SKM-1 treated with dmso at 0.1 percent for 144 hours (cell line): ENCODE measurements at regions not wholly inside any gene's neighbourhood (a gene's known extent, or its start where the extent isn't known, plus 50 kb on each side); places are given as distances from the start of the nearest gene placed in this dataset.
"Not testable (repeated sequence)": the region's sequence is repeated elsewhere in the genome, so short reads cannot be mapped to it uniquely, and the experiment has no call there.

Source experiments
- DNase-seq: peaks from one replicate; lab custom pipeline; 2025; ENCODE audit not compliant: unreplicated experiment; lab: John Stamatoyannopoulos, UW

DNA sequence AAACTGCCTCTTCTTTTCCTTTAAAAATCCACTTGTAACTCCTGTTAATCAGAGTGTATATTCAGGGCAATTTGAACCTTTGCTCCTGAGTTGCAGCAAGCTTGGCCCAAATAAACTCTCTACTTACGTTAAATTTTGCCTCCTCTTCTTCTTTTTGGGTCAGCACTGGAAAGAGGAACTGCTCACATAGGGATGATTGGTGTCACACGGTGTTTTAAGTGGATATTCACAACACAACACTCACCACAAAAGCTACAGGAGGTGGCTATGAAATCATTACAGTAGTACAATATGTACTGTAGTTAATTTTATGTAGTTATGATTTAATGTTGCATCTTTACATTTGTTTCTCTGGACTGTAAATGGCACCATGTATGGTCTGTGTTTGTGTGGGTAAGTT lies 96.8 kb upstream of the DOCK9 start:
- DNase-seq, result no peak

DNA sequence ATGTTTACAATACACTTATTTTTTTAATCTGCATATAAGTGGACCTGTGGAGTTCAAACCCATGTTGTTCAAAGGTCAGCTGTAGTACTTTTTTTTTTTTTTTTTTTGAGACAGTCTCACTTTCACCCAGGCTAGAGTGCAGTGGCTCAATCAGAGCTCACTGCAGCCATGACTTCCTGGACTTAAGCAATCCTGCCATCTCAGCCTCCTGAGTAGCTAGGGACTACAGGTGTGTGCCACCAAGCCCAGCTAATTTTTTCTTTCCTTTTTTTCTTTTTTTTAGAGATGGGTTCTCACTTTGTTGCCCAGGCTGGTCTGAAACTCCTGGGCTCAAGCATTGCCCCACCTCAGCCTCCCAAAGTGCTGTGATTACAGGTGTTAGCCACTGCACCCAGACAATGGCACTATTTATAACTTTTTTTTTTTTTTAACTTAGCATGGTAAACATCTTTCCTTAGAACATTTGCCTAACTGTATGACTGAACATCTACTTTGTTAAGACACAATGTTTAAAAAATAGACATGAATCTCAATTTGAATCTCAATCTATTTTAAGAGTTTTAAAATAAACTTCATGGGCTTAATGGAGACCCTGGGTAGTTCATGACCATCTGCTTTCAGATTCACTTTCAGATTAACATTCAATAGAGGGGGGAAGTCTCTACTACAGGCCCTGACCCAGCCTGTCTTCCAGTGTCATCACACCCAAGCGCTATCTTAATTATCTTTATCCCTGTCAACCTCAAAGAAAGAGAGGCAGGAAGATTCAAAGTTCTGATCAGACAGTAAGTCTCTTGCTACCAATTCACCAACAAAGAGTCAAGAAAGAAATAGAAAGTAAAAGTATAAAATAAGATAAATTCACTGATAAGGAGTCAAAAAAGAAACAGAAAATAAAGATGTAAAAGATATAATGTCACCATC lies 97.7 kb upstream of the DOCK9 start:
- DNase-seq, result no peak

- DNase-seq, result no peak
Measured at GRCh38 chr13:99078017-99078771, 100.3 kb upstream of the DOCK9 start.

DNA sequence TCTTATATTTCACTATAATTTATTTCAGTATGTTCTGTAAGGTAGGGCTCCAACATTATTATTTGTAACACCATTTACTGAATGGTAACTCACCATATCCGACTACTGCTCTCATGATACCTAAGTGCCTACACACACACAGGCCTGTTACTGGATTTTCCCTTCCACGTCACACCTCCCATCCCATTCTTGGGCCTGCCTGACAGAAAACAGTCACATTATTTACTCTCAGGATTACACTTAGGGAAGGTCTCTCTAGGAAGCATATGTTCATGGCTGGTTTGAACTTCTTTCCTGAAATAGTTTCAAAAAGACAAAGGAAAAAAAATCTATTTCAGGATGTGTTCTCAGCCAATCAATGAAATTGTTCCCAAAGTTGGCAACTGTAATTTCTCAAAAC lies 102.3 kb upstream of the DOCK9 start:
- no peak for DNase-seq

DNA sequence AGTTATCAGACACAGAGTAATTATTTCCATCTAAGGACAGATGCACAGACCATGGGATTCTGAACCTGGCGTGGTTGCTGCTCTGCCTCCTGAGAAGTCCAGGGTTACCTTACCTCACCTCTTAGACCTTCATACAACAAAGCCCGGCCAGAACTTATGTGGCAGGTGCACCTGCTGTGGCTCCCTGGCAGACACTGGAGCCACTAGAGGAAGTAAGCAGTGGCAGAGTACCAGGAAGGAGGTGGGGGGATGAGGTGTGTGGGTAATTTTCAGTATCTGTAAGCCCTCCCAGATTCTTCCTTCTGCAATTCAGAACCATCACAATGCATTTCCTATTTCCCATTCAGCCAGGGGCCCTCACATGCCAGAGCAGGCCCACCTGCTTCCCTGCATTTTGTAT lies 106.1 kb upstream of the DOCK9 start:
- no peak for DNase-seq

DNA sequence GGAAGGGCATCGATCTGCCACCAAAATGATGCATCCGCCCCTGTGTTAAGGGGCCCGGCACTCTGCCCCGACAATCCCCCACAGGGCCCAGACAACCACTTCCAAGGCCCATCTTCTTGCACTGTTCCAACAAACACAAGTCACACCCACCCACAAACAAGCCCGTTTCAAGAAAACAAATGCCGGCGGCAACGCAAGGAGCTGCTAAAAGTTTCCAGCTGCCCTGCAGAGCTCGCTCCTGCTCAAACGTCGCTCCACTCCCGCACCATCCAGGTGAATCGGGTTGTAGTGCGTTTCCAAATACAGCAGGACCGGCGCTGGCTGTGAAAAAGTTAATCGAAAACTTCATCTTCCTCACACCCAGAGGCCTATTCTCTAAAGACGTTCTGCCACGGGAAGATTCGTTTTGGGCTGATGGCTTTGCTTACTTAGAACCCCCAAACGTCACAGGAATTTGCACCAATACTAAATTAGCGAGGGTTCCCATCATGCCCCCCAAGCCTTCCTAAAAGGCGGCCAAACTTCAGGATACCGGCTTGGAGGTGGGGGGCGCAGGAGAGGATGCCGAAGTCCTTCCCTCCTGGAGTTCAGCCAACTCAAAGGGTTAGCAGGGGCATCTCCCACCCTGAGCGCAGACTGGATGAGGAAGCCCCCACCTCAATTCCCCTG lies 107.4 kb upstream of the DOCK9 start:
- no peak for DNase-seq

- no peak for DNase-seq
Measured at GRCh38 chr13:99085808-99086266, 108.0 kb upstream of the DOCK9 start.

- DNase-seq, result no peak
Measured at GRCh38 chr13:99086267-99087097, 108.6 kb upstream of the DOCK9 start.

GRCh38 chr13:99087098-99087953 lies 109.5 kb upstream of the DOCK9 start:
- no peak for DNase-seq

DNA sequence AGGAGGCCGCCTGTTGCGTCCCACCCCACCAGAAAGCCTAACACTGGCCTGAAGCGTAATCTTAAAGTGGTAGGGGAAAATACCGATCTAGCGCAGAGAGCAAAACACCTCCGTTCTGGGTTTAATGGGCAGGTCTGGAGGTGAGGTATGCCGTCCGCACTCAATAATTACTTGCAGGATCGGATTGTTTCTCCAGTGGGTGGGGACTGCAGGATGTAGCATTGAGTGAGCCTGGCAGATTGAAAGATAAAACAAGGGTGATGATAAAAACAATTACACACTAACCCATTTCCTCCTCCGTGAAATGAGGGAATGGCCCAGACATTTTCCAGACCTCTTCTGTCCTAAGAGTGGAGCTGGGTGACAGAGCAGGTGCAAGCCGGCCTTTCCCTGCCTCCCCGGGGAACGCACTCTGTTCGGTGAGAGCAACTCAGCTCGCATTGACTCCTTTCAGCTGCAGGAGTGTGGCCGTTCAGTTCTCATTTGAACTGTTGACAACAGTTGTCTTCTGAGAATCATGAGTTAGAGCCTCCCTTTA lies 110.2 kb upstream of the DOCK9 start:
- no peak for DNase-seq

DNA sequence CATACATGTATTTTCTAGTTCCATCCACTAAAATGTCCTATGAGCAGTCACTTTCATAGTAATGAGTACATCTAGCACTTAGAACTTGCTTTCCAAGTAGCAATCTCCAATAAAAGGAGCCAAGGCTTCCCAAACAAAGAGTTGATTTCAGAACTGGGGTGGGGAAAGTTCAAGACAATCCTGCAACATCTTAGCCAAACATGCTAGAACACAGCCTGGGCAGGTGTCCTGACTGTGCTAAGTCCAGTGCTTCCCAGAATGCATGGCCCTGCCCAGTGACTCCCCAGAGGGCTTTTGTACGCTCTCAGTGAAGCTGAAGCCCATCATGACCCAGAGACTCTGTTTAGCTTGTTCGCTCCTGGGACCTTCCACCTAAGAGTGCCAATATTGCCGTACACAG lies 106.7 kb upstream of the UBAC2 start:
- no peak for DNase-seq

DNA sequence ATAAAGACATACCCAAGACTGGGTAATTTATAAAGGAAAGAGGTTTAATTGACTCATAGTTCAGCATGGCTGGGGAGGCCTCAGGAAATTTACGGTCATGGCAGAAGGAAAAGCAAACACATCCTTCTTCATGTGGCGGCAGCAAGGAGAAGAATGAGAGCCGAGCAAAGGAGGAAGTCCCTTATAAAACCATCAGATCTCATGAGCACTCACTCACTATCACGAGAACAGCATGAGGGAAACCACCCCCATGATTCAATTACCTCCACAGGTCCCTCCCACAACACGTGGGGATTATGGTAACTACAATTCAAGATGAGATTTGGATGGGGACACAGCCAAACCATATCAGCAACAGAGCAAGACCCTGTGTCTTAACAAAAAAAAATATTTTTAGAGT lies 98.8 kb upstream of the UBAC2 start:
- not testable (repeated sequence) for DNase-seq

- DNase-seq, result no peak
Measured at GRCh38 chr13:99103536-99103935, 97.1 kb upstream of the UBAC2 start.

- no peak for DNase-seq
Measured at GRCh38 chr13:99104396-99104795, 96.3 kb upstream of the UBAC2 start.

DNA sequence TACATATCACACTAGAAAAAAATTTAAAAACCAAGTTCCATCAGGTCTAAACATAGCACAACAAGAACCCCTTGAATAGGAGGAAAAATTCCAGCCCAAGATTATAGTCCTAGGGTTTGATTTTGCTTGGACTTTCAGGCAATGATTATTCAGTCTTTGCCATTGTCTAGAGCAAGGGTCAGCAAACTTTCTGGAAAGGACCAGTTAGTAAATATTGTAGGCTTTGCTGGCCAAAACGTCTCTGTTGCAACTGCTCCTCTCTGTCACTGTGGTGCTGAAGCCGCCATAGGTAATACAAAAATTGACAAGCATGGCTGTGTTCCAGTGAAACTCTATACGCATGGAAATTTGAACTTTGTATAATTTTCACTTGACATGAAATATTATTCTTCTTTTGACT lies 95.5 kb upstream of the UBAC2 start:
- no peak for DNase-seq

DNA sequence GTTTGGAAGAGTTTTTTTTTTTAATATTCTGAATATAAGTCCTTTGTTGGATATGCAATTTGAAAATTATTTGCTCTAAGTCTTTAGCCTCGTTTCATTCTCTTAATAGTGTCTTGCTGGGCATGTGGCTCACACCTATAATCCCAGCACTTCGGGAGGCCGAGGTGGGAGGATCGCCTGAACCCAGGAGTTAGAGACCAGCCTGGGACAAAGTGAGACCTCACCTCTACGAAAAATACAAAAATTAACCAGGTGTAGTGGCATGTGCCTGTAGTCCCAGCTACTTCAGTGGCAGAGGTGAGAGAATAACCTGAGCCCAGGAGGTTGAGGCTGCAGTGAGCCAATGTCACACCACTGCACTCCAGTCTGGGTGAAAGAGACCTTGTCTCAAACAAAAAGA lies 87.3 kb upstream of the UBAC2 start:
- DNase-seq, result no peak

DNA sequence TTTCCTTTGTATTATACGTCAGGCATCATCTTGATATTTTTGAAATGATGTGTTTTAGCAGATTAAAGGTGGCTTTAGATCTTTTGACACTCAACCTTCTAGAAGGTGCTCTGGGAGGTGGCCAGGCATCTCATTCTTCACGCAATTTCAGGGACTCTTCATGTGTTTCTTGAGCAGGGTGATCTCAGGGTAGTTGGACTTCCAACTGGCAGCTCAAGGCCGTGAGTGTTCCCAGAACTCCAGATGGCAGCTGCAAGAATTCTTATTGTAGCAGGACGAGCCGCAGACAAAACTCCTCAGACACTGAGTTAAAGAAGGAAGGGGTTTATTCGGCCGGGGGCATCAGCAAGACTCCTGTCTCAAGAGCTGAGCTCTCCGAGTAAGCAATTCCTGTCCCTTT lies 82.5 kb upstream of the UBAC2 start:
- no peak for DNase-seq

DNA sequence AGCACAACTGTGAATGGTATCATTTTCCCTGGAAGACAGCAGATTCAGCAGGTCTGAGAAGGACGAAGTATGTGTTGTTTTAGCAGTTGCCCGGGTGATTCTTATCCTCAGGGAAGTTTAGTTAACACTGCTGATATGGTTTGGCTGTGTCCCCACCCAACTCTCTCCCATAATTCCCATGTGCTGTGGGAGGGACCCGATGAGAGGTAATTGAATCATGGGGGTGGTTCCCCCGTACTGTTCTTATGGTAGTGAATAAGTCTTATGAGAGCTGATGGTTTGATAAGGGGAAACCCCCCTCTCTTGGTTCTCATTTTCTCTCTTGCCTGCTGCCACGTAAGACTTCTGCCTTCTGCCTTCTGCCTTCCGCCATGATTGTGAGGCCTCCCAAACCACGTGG lies 81.0 kb upstream of the UBAC2 start:
- DNase-seq, result no peak

DNA sequence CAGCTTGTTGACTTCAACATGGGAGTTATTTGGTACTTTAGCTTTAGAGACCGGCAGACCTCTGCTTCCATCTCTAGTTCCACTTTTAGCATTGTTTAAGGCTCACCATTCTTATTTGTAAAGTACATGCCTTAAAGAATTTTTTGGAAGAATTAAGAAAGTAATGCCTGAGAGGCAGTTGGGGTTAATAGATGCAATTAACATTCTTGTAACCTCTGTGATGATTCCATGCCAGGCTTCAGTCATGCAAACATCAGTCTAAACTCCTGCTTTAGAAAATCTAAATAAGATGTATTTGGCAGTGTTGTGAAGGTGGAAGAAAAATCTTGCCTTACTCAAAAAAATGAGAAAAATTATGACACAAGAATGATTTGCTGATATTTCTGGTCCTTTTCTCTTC lies 79.9 kb upstream of the UBAC2 start:
- no peak for DNase-seq

- no peak for DNase-seq
Measured at GRCh38 chr13:99122171-99122570, 78.5 kb upstream of the UBAC2 start.
